ENCODE measurements at regions not wholly inside any gene's neighbourhood (a gene's known extent, or its start where the extent isn't known, plus 50 kb on each side); places are given as distances from the start of the nearest gene placed in this dataset.

- TF ChIP-seq FOXP2 (optimal IDR thresholded peaks at IDR 0.05; ENCODE audit: borderline replicate concordance, extremely low read depth, extremely low read length, insufficient read depth) (no peak), SIN3A (IDR thresholded peaks at IDR 0.05; ENCODE audit: borderline replicate concordance, insufficient read depth, low read length) (no peak)
Measured at GRCh38 chr18:39913672-39914366, 2041.2 kb upstream of the PIK3C3 start.

DNA sequence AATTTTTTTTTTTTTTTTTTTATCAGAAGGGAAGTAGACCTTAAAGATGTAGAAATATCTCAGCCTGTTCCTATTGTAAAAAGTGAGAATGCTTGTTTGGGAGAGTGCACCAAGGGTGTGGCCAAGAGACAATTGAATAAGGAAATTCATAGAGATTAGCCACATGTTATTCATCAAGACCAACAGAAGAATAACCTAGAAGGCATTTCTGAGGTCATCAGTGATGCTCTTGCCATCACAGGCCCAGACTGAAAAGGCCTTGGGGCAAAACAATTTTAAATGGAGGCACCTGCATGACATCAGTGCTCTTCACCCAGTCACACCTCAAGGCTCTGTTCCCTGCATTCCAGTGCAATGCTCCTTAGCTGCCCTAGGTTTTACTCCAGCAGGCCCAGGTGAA is 2043.3 kb upstream of the PIK3C3 start:
- TF ChIP-seq FOXP2 (optimal IDR thresholded peaks at IDR 0.05; ENCODE audit: borderline replicate concordance, extremely low read depth, extremely low read length, insufficient read depth) = no peak
- TF ChIP-seq SIN3A (IDR thresholded peaks at IDR 0.05; ENCODE audit: borderline replicate concordance, insufficient read depth, low read length) = no peak
- TF ChIP-seq POLR2AphosphoS5 (IDR thresholded peaks at IDR 0.05; ENCODE audit: low read depth, low read length) = no peak
- no peak for TF ChIP-seq TAF1 (IDR thresholded peaks at IDR 0.05; ENCODE audit: borderline replicate concordance, insufficient read depth, low read length)
- TF ChIP-seq, protein P1, sequence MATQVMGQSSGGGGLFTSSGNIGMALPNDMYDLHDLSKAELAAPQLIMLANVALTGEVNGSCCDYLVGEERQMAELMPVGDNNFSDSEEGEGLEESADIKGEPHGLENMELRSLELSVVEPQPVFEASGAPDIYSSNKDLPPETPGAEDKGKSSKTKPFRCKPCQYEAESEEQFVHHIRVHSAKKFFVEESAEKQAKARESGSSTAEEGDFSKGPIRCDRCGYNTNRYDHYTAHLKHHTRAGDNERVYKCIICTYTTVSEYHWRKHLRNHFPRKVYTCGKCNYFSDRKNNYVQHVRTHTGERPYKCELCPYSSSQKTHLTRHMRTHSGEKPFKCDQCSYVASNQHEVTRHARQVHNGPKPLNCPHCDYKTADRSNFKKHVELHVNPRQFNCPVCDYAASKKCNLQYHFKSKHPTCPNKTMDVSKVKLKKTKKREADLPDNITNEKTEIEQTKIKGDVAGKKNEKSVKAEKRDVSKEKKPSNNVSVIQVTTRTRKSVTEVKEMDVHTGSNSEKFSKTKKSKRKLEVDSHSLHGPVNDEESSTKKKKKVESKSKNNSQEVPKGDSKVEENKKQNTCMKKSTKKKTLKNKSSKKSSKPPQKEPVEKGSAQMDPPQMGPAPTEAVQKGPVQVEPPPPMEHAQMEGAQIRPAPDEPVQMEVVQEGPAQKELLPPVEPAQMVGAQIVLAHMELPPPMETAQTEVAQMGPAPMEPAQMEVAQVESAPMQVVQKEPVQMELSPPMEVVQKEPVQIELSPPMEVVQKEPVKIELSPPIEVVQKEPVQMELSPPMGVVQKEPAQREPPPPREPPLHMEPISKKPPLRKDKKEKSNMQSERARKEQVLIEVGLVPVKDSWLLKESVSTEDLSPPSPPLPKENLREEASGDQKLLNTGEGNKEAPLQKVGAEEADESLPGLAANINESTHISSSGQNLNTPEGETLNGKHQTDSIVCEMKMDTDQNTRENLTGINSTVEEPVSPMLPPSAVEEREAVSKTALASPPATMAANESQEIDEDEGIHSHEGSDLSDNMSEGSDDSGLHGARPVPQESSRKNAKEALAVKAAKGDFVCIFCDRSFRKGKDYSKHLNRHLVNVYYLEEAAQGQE (IDR thresholded peaks at IDR 0.05; ENCODE audit: insufficient read depth in 1 of 2, low read depth in 2 of 2, low read length in 2 of 2) = no peak

- TF ChIP-seq FOXP2 (optimal IDR thresholded peaks at IDR 0.05; ENCODE audit: borderline replicate concordance, extremely low read depth, extremely low read length, insufficient read depth) = no peak
- TF ChIP-seq SIN3A (IDR thresholded peaks at IDR 0.05; ENCODE audit: borderline replicate concordance, insufficient read depth, low read length) = no peak
- no peak for TF ChIP-seq POLR2AphosphoS5 (IDR thresholded peaks at IDR 0.05; ENCODE audit: low read depth, low read length)
- TF ChIP-seq, protein P1 (IDR thresholded peaks at IDR 0.05; ENCODE audit: insufficient read depth in 1 of 2, low read depth in 2 of 2, low read length in 2 of 2) = no peak
- TF ChIP-seq TAF1 (IDR thresholded peaks at IDR 0.05; ENCODE audit: borderline replicate concordance, insufficient read depth, low read length) = no peak
Measured at GRCh38 chr18:39909706-39910105, 2045.3 kb upstream of the PIK3C3 start.

- TF ChIP-seq TAF1 (IDR thresholded peaks at IDR 0.05; ENCODE audit: borderline replicate concordance, insufficient read depth, low read length) = no peak
- no peak for TF ChIP-seq POLR2AphosphoS5 (IDR thresholded peaks at IDR 0.05; ENCODE audit: low read depth, low read length)
- TF ChIP-seq, protein P1 (IDR thresholded peaks at IDR 0.05; ENCODE audit: insufficient read depth in 1 of 2, low read depth in 2 of 2, low read length in 2 of 2) = no peak
- no peak for TF ChIP-seq FOXP2 (optimal IDR thresholded peaks at IDR 0.05; ENCODE audit: borderline replicate concordance, extremely low read depth, extremely low read length, insufficient read depth)
Measured at GRCh38 chr18:39886136-39886535, 2068.9 kb upstream of the PIK3C3 start.

DNA sequence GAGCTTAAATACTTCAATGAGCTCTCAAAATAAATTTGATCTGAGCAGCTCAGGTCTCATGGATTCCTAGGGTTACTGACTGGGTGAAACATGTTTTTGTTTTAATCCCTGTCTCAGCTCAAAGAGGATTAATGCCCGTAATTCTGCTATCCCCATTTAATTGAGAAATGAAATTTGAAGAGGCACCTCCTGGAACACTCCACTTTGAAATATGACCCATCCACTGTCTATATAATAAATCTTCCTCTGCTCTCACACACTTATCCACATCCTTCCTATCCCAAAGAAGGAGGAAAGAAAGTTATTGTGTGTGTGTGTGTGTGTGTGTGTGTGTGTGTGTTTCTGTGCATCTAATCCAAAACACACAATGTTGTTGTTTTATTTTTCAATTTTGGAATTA is 2082.4 kb upstream of the PIK3C3 start:
- no peak for TF ChIP-seq FOXP2 (optimal IDR thresholded peaks at IDR 0.05; ENCODE audit: borderline replicate concordance, extremely low read depth, extremely low read length, insufficient read depth)
- TF ChIP-seq SIN3A (IDR thresholded peaks at IDR 0.05; ENCODE audit: borderline replicate concordance, insufficient read depth, low read length) = no peak
- no peak for TF ChIP-seq TAF1 (IDR thresholded peaks at IDR 0.05; ENCODE audit: borderline replicate concordance, insufficient read depth, low read length)
- no peak for TF ChIP-seq POLR2AphosphoS5 (IDR thresholded peaks at IDR 0.05; ENCODE audit: low read depth, low read length)
- TF ChIP-seq, protein P1 (IDR thresholded peaks at IDR 0.05; ENCODE audit: insufficient read depth in 1 of 2, low read depth in 2 of 2, low read length in 2 of 2) = no peak

All from PFSK-1 (cell line).